HCT116 (cell line): ENCODE measurements at regions not wholly inside any gene's neighbourhood (a gene's known extent, or its start where the extent isn't known, plus 50 kb on each side); places are given as distances from the start of the nearest gene placed in this dataset.

ENCODE experiments used
- ATAC-seq: fragments of 200-7000 bp; cut with Tn5 transposase; 2 replicates; pipeline ENCODE4 v1.9.1; 2020; ENCODE audit warnings: mild to moderate bottlenecking, moderate library complexity
- BruUV-seq: library from RNA; stranded (reverse); fragments of 400-500 nt; replicated peaks from 2 replicates; lab custom pipeline; 2021; lab: Mats Ljungman, UMichigan
- CTCF ChIA-PET: fragments of 300-600 bp; sonication (Branson Sonifier 250); formaldehyde crosslinking; loops from one replicate; lab custom pipeline; 2021; ENCODE audit warnings: antibody characterized with exemption; lab: Charles Lee
- POLR2A ChIA-PET: fragments of 300-600, 350-600 bp; sonication (Branson Sonifier 250); formaldehyde crosslinking; loops from one replicate; lab custom pipeline; 2021; ENCODE audit warnings: antibody characterized with exemption; lab: Charles Lee
- RAD21 ChIA-PET, 2 experiments: fragments of 300-600 bp; sonication (Branson Sonifier 250); formaldehyde crosslinking; loops; one replicate each; lab custom pipeline; 2023; ENCODE audit warnings: low total read pairs in 2 of 2; ENCODE audit not compliant: uncharacterized antibody in 2 of 2, unreplicated experiment in 2 of 2, low non-redundant PET in 1 of 2; lab: Charles Lee
- DNase-seq: peaks from one replicate; pipeline ENCODE4 v3.0.0-alpha.2; 2010; ENCODE audit warnings: low read depth, low spot score
- H2AFZ ChIP-seq: fragments of 200-600 bp; shearing (Covaris generic), sonication (generic); 2 replicates; pipeline ENCODE4 v1.6.1; 2017; ENCODE audit warnings: low read depth, mixed run types, mixed read lengths, antibody characterized with exemption, low read length; ENCODE audit not compliant: poor library complexity, severe bottlenecking
- H3K27ac ChIP-seq: 2 replicates; pipeline ENCODE4 v1.5.1; 2012; ENCODE audit warnings: low read depth, low read length
- H3K27me3 ChIP-seq: fragments of 200-600 bp; sonication (generic); 2 replicates; pipeline ENCODE4 v1.6.1; 2016; ENCODE audit warnings: mixed run types, low read length, mixed read lengths; ENCODE audit not compliant: insufficient read depth
- H3K36me3 ChIP-seq, 2 experiments: fragments of 200-500 bp in 1 of 2; fragments of 200-600 bp in 1 of 2; sonication (Bioruptor generic) in 1 of 2; sonication (generic) in 1 of 2; 2 replicates each; pipeline versions ENCODE4 v1.5.1 to v1.6.1; 2014 to 2016; ENCODE audit warnings: low read length in 2 of 2, inconsistent platforms in 1 of 2, mixed read lengths in 1 of 2, mixed run types in 1 of 2; ENCODE audit not compliant: insufficient read depth in 2 of 2, control insufficient read depth in 1 of 2
- H3K4me1 ChIP-seq, 2 experiments: fragments of 200-600 bp in 1 of 2; sonication (generic) in 1 of 2; 2 replicates each; pipeline versions ENCODE4 v1.5.1 to v1.6.1; 2012 to 2017; ENCODE audit warnings: low read length in 2 of 2, inconsistent platforms in 1 of 2, mild to moderate bottlenecking in 1 of 2, mixed read lengths in 1 of 2, mixed run types in 1 of 2, moderate library complexity in 1 of 2; ENCODE audit not compliant: insufficient read depth in 2 of 2, control insufficient read depth in 1 of 2
- H3K4me2 ChIP-seq: fragments of 200-600 bp; sonication (generic); 2 replicates; pipeline ENCODE4 v1.6.1; 2017; ENCODE audit warnings: mixed run types, low read length, mixed read lengths
- H3K4me3 ChIP-seq, 2 experiments: fragments of 200-600 bp in 1 of 2; sonication (generic) in 1 of 2; replicated peaks in 1 of 2; 2 replicates each; pipeline ENCODE4 v1.5.1; 2011 to 2016; ENCODE audit warnings: low read length in 2 of 2, control low read depth in 1 of 2, low read depth in 1 of 2, mild to moderate bottlenecking in 1 of 2, mixed read lengths in 1 of 2, mixed run types in 1 of 2
- H3K79me2 ChIP-seq: fragments of 200-600 bp; sonication (generic); 2 replicates; pipeline ENCODE4 v1.6.1; 2017; ENCODE audit warnings: mild to moderate bottlenecking, mixed run types, low read length, moderate library complexity, mixed read lengths; ENCODE audit not compliant: insufficient read depth
- H3K9ac ChIP-seq: fragments of 200-600 bp; sonication (generic); 2 replicates; pipeline ENCODE4 v1.6.1; 2016; ENCODE audit warnings: low read length, mixed read lengths
- H3K9me2 ChIP-seq: fragments of 200-600 bp; sonication (generic), shearing (Covaris generic); 2 replicates; pipeline ENCODE4 v1.6.1; 2017; ENCODE audit warnings: mixed run types, mild to moderate bottlenecking, moderate library complexity; ENCODE audit not compliant: insufficient read depth
- H3K9me3 ChIP-seq, 2 experiments: fragments of 200-500 bp in 1 of 2; fragments of 200-600 bp in 1 of 2; sonication (Bioruptor generic) in 1 of 2; sonication (generic) in 1 of 2; 2 replicates each; pipeline ENCODE4 v1.6.1; 2014 to 2017; ENCODE audit warnings: low read length in 2 of 2, mixed read lengths in 2 of 2, inconsistent platforms in 1 of 2, low read depth in 1 of 2, mild to moderate bottlenecking in 1 of 2, mixed run types in 1 of 2, moderate library complexity in 1 of 2; ENCODE audit not compliant: control insufficient read depth in 1 of 2, insufficient read depth in 1 of 2
- H4K20me1 ChIP-seq: fragments of 200-600 bp; sonication (generic), shearing (Covaris generic); 2 replicates; pipeline ENCODE4 v1.6.1; 2017; ENCODE audit warnings: mixed run types, mild to moderate bottlenecking, moderate library complexity; ENCODE audit not compliant: insufficient read depth
- CBX3 ChIP-seq: IDR thresholded peaks from 2 replicates; pipeline ENCODE4 v1.6.1; 2012; ENCODE audit warnings: low read depth
- CEBPB ChIP-seq: IDR thresholded peaks from 2 replicates; pipeline ENCODE4 v1.6.1; 2012; ENCODE audit warnings: low read depth
- EGR1 ChIP-seq: IDR thresholded peaks from 2 replicates; pipeline ENCODE4 v1.6.1; 2012; ENCODE audit warnings: low read depth
- ELF1 ChIP-seq: IDR thresholded peaks from 2 replicates; pipeline ENCODE4 v1.6.1; 2012; ENCODE audit warnings: low read depth, borderline replicate concordance
- EZH2phosphoT487 ChIP-seq: fragments of 200-600 bp; IDR thresholded peaks from 2 replicates; pipeline ENCODE4 v1.6.1; 2018; ENCODE audit warnings: antibody characterized with exemption, borderline replicate concordance
- JUND ChIP-seq: IDR thresholded peaks from 2 replicates; pipeline ENCODE4 v1.6.1; 2012
- MAX ChIP-seq: IDR thresholded peaks from 2 replicates; pipeline ENCODE4 v1.6.1; 2012
- RAD21 ChIP-seq: IDR thresholded peaks from 2 replicates; pipeline ENCODE4 v1.6.1; 2012; ENCODE audit warnings: low read depth, mild to moderate bottlenecking
- SIN3A ChIP-seq: IDR thresholded peaks from 2 replicates; pipeline ENCODE4 v1.6.1; 2012; ENCODE audit warnings: low read depth
- SP1 ChIP-seq: IDR thresholded peaks from 2 replicates; pipeline ENCODE4 v1.6.1; 2012; ENCODE audit warnings: low read depth
- SRF ChIP-seq: IDR thresholded peaks from 2 replicates; pipeline ENCODE4 v1.6.1; 2012; ENCODE audit warnings: low read depth
- TCF7L2 ChIP-seq: IDR thresholded peaks from 2 replicates; pipeline ENCODE4 v1.7.0; 2011; ENCODE audit warnings: borderline replicate concordance, inconsistent platforms; ENCODE audit not compliant: insufficient read depth, insufficient read length; ENCODE audit errors: extremely low read depth
- ZBTB33 ChIP-seq: IDR thresholded peaks from 2 replicates; pipeline ENCODE4 v1.6.1; 2011; ENCODE audit warnings: mild to moderate bottlenecking, low read length, moderate library complexity; ENCODE audit not compliant: insufficient replicate concordance; ENCODE audit errors: extremely low read depth
- ZFX ChIP-seq: fragments of 450-650 bp; IDR thresholded peaks from 2 replicates; pipeline ENCODE4 v1.6.1; 2017
- intact Hi-C: fragments of 100-400 bp; cut with micrococcal nuclease; formaldehyde crosslinking; loops from 2 replicates; pipeline ENCODE4 v1.10.0; 2022

GRCh38 chr13:59111751-59112171 lies 1052.0 kb downstream of the DIAPH3 start:
- no peaks in the 10 kb centered on the region for H3K27me3 ChIP-seq
- no peaks in the 10 kb centered on the region for H3K9me2 ChIP-seq
- H3K79me2 ChIP-seq = no peaks in the 10 kb centered on the region
- H3K4me3 ChIP-seq = no peak overlapping the region
- H3K9ac ChIP-seq = no peak overlapping the region
- no TSS peak for BruUV-seq
- ATAC-seq (no peak), DNase-seq (no peak)
- H3K27ac ChIP-seq = no peak overlapping the region
- no peaks in the 10 kb centered on the region for H4K20me1 ChIP-seq
- H2AFZ ChIP-seq = no peak overlapping the region
- H3K36me3 ChIP-seq = no peaks in the 10 kb centered on the region
- no peaks in the 10 kb centered on the region for H3K4me1 ChIP-seq
- H3K9me3 ChIP-seq = peaks cover 3 to 31% of the 10 kb centered on the region in 2 experiments; a peak in 2 of 4 replicates
- intact Hi-C loops = no loop called here
- H3K4me2 ChIP-seq = no peak overlapping the region
- CTCF ChIA-PET = no interaction called here
- RAD21 ChIA-PET = no interaction called here
- POLR2A ChIA-PET = no interaction called here
- TF ChIP-seq MAX = no peak
- no peak for TF ChIP-seq ZFX
- no peak for TF ChIP-seq TCF7L2
- no peak for TF ChIP-seq ELF1
- no peak for TF ChIP-seq SP1
- TF ChIP-seq EGR1 = no peak
- TF ChIP-seq EZH2phosphoT487 = no peak
- TF ChIP-seq CBX3 = no peak
- no peak for TF ChIP-seq ZBTB33
- no peak for TF ChIP-seq SRF
- TF ChIP-seq RAD21 = no peak
- TF ChIP-seq JUND = no peak
- TF ChIP-seq SIN3A = no peak
- TF ChIP-seq CEBPB = no peak
- TF ChIP-seq, all 23 proteins: peak for 0
